HCT116 (cell line): ENCODE measurements at regions not wholly inside any gene's neighbourhood (a gene's known extent, or its start where the extent isn't known, plus 50 kb on each side); places are given as distances from the start of the nearest gene placed in this dataset.

ENCODE experiments used
- ATAC-seq: fragments of 200-7000 bp; cut with Tn5 transposase; 2 replicates; pipeline ENCODE4 v1.9.1; 2020; ENCODE audit warnings: mild to moderate bottlenecking, moderate library complexity
- BruUV-seq: library from RNA; stranded (reverse); fragments of 400-500 nt; replicated peaks from 2 replicates; lab custom pipeline; 2021; lab: Mats Ljungman, UMichigan
- CTCF ChIA-PET: fragments of 300-600 bp; sonication (Branson Sonifier 250); formaldehyde crosslinking; loops from one replicate; lab custom pipeline; 2021; ENCODE audit warnings: antibody characterized with exemption; lab: Charles Lee
- POLR2A ChIA-PET: fragments of 300-600, 350-600 bp; sonication (Branson Sonifier 250); formaldehyde crosslinking; loops from one replicate; lab custom pipeline; 2021; ENCODE audit warnings: antibody characterized with exemption; lab: Charles Lee
- RAD21 ChIA-PET, 2 experiments: fragments of 300-600 bp; sonication (Branson Sonifier 250); formaldehyde crosslinking; loops; one replicate each; lab custom pipeline; 2023; ENCODE audit warnings: low total read pairs in 2 of 2; ENCODE audit not compliant: uncharacterized antibody in 2 of 2, unreplicated experiment in 2 of 2, low non-redundant PET in 1 of 2; lab: Charles Lee
- DNase-seq: peaks from one replicate; pipeline ENCODE4 v3.0.0-alpha.2; 2010; ENCODE audit warnings: low read depth, low spot score
- H2AFZ ChIP-seq: fragments of 200-600 bp; shearing (Covaris generic), sonication (generic); 2 replicates; pipeline ENCODE4 v1.6.1; 2017; ENCODE audit warnings: low read depth, mixed run types, mixed read lengths, antibody characterized with exemption, low read length; ENCODE audit not compliant: poor library complexity, severe bottlenecking
- H3K27ac ChIP-seq: 2 replicates; pipeline ENCODE4 v1.5.1; 2012; ENCODE audit warnings: low read depth, low read length
- H3K27me3 ChIP-seq: fragments of 200-600 bp; sonication (generic); 2 replicates; pipeline ENCODE4 v1.6.1; 2016; ENCODE audit warnings: mixed run types, low read length, mixed read lengths; ENCODE audit not compliant: insufficient read depth
- H3K36me3 ChIP-seq, 2 experiments: fragments of 200-500 bp in 1 of 2; fragments of 200-600 bp in 1 of 2; sonication (Bioruptor generic) in 1 of 2; sonication (generic) in 1 of 2; 2 replicates each; pipeline versions ENCODE4 v1.5.1 to v1.6.1; 2014 to 2016; ENCODE audit warnings: low read length in 2 of 2, inconsistent platforms in 1 of 2, mixed read lengths in 1 of 2, mixed run types in 1 of 2; ENCODE audit not compliant: insufficient read depth in 2 of 2, control insufficient read depth in 1 of 2
- H3K4me1 ChIP-seq, 2 experiments: fragments of 200-600 bp in 1 of 2; sonication (generic) in 1 of 2; 2 replicates each; pipeline versions ENCODE4 v1.5.1 to v1.6.1; 2012 to 2017; ENCODE audit warnings: low read length in 2 of 2, inconsistent platforms in 1 of 2, mild to moderate bottlenecking in 1 of 2, mixed read lengths in 1 of 2, mixed run types in 1 of 2, moderate library complexity in 1 of 2; ENCODE audit not compliant: insufficient read depth in 2 of 2, control insufficient read depth in 1 of 2
- H3K4me2 ChIP-seq: fragments of 200-600 bp; sonication (generic); 2 replicates; pipeline ENCODE4 v1.6.1; 2017; ENCODE audit warnings: mixed run types, low read length, mixed read lengths
- H3K4me3 ChIP-seq, 2 experiments: fragments of 200-600 bp in 1 of 2; sonication (generic) in 1 of 2; replicated peaks in 1 of 2; 2 replicates each; pipeline ENCODE4 v1.5.1; 2011 to 2016; ENCODE audit warnings: low read length in 2 of 2, control low read depth in 1 of 2, low read depth in 1 of 2, mild to moderate bottlenecking in 1 of 2, mixed read lengths in 1 of 2, mixed run types in 1 of 2
- H3K79me2 ChIP-seq: fragments of 200-600 bp; sonication (generic); 2 replicates; pipeline ENCODE4 v1.6.1; 2017; ENCODE audit warnings: mild to moderate bottlenecking, mixed run types, low read length, moderate library complexity, mixed read lengths; ENCODE audit not compliant: insufficient read depth
- H3K9ac ChIP-seq: fragments of 200-600 bp; sonication (generic); 2 replicates; pipeline ENCODE4 v1.6.1; 2016; ENCODE audit warnings: low read length, mixed read lengths
- H3K9me2 ChIP-seq: fragments of 200-600 bp; sonication (generic), shearing (Covaris generic); 2 replicates; pipeline ENCODE4 v1.6.1; 2017; ENCODE audit warnings: mixed run types, mild to moderate bottlenecking, moderate library complexity; ENCODE audit not compliant: insufficient read depth
- H3K9me3 ChIP-seq, 2 experiments: fragments of 200-500 bp in 1 of 2; fragments of 200-600 bp in 1 of 2; sonication (Bioruptor generic) in 1 of 2; sonication (generic) in 1 of 2; 2 replicates each; pipeline ENCODE4 v1.6.1; 2014 to 2017; ENCODE audit warnings: low read length in 2 of 2, mixed read lengths in 2 of 2, inconsistent platforms in 1 of 2, low read depth in 1 of 2, mild to moderate bottlenecking in 1 of 2, mixed run types in 1 of 2, moderate library complexity in 1 of 2; ENCODE audit not compliant: control insufficient read depth in 1 of 2, insufficient read depth in 1 of 2
- H4K20me1 ChIP-seq: fragments of 200-600 bp; sonication (generic), shearing (Covaris generic); 2 replicates; pipeline ENCODE4 v1.6.1; 2017; ENCODE audit warnings: mixed run types, mild to moderate bottlenecking, moderate library complexity; ENCODE audit not compliant: insufficient read depth
- ATF3 ChIP-seq: IDR thresholded peaks from 2 replicates; pipeline ENCODE4 v1.6.1; 2012
- CBX3 ChIP-seq: IDR thresholded peaks from 2 replicates; pipeline ENCODE4 v1.6.1; 2012; ENCODE audit warnings: low read depth
- CEBPB ChIP-seq: IDR thresholded peaks from 2 replicates; pipeline ENCODE4 v1.6.1; 2012; ENCODE audit warnings: low read depth
- CTCF ChIP-seq, 3 experiments: fragments of 200-600 bp in 1 of 3; sonication (generic) in 1 of 3; IDR thresholded peaks in 2 of 3; conservative IDR thresholded peaks in 1 of 3; 2 replicates each; pipeline ENCODE4 v1.5.1; 2012 to 2017; ENCODE audit warnings: low read depth in 2 of 3, low read length in 2 of 3, antibody characterized with exemption in 1 of 3, borderline replicate concordance in 1 of 3, control low read depth in 1 of 3, mild to moderate bottlenecking in 1 of 3, mixed read lengths in 1 of 3, mixed run types in 1 of 3, moderate library complexity in 1 of 3; ENCODE audit not compliant: insufficient read depth in 1 of 3
- EGR1 ChIP-seq: IDR thresholded peaks from 2 replicates; pipeline ENCODE4 v1.6.1; 2012; ENCODE audit warnings: low read depth
- ELF1 ChIP-seq: IDR thresholded peaks from 2 replicates; pipeline ENCODE4 v1.6.1; 2012; ENCODE audit warnings: low read depth, borderline replicate concordance
- EZH2 ChIP-seq: fragments of 200-600 bp; sonication (generic); IDR thresholded peaks from 2 replicates; pipeline ENCODE4 v1.6.1; 2017; ENCODE audit warnings: antibody characterized with exemption, mixed run types
- EZH2phosphoT487 ChIP-seq: fragments of 200-600 bp; IDR thresholded peaks from 2 replicates; pipeline ENCODE4 v1.6.1; 2018; ENCODE audit warnings: antibody characterized with exemption, borderline replicate concordance
- FOSL1 ChIP-seq: IDR thresholded peaks from 2 replicates; pipeline ENCODE4 v1.6.1; 2012; ENCODE audit warnings: low read depth
- JUND ChIP-seq: IDR thresholded peaks from 2 replicates; pipeline ENCODE4 v1.6.1; 2012
- MAX ChIP-seq: IDR thresholded peaks from 2 replicates; pipeline ENCODE4 v1.6.1; 2012
- POLR2A ChIP-seq: IDR thresholded peaks from 2 replicates; pipeline ENCODE4 v1.7.0; 2011; ENCODE audit warnings: borderline replicate concordance; ENCODE audit not compliant: insufficient read depth, insufficient read length; ENCODE audit errors: extremely low read depth
- POLR2AphosphoS5 ChIP-seq: IDR thresholded peaks from 2 replicates; pipeline ENCODE4 v1.6.1; 2011; ENCODE audit warnings: mild to moderate bottlenecking, low read depth, low read length, moderate library complexity
- RAD21 ChIP-seq: IDR thresholded peaks from 2 replicates; pipeline ENCODE4 v1.6.1; 2012; ENCODE audit warnings: low read depth, mild to moderate bottlenecking
- REST ChIP-seq: IDR thresholded peaks from 2 replicates; pipeline ENCODE4 v1.6.1; 2012; ENCODE audit warnings: low read depth
- SIN3A ChIP-seq: IDR thresholded peaks from 2 replicates; pipeline ENCODE4 v1.6.1; 2012; ENCODE audit warnings: low read depth
- SP1 ChIP-seq: IDR thresholded peaks from 2 replicates; pipeline ENCODE4 v1.6.1; 2012; ENCODE audit warnings: low read depth
- SRF ChIP-seq: IDR thresholded peaks from 2 replicates; pipeline ENCODE4 v1.6.1; 2012; ENCODE audit warnings: low read depth
- TCF7L2 ChIP-seq: IDR thresholded peaks from 2 replicates; pipeline ENCODE4 v1.7.0; 2011; ENCODE audit warnings: borderline replicate concordance, inconsistent platforms; ENCODE audit not compliant: insufficient read depth, insufficient read length; ENCODE audit errors: extremely low read depth
- YY1 ChIP-seq: IDR thresholded peaks from 2 replicates; pipeline ENCODE4 v1.6.1; 2011; ENCODE audit warnings: low read length, low read depth, moderate library complexity, mild to moderate bottlenecking; ENCODE audit not compliant: insufficient replicate concordance; ENCODE audit errors: extremely low read depth
- ZFX ChIP-seq: fragments of 450-650 bp; IDR thresholded peaks from 2 replicates; pipeline ENCODE4 v1.6.1; 2017
- ZNF274 ChIP-seq: fragments of 200-500 bp; sonication (Bioruptor generic); IDR thresholded peaks from 2 replicates; pipeline ENCODE4 v1.6.1; 2014; ENCODE audit warnings: mild to moderate bottlenecking, low read depth, low read length, inconsistent platforms
- intact Hi-C: fragments of 100-400 bp; cut with micrococcal nuclease; formaldehyde crosslinking; loops from 2 replicates; pipeline ENCODE4 v1.10.0; 2022

GRCh38 chr17:31596382-31597323 lies 205.2 kb downstream of the RAB11FIP4 start:
- Histone ChIP-seq H3K4me1 (peaks cover 11 to 47% of the 10 kb centered on the region in 2 experiments), H3K27me3 (no peaks in the 10 kb centered on the region), H3K79me2 (no peaks in the 10 kb centered on the region), H3K27ac (peak overlapping the region; percentile 69), H2AFZ (peak overlapping the region; percentile 60), H3K36me3 (no peaks in the 10 kb centered on the region), H4K20me1 (no peaks in the 10 kb centered on the region), H3K9me2 (no peaks in the 10 kb centered on the region), H3K9ac (peak overlapping the region; percentile 60), H3K9me3 (no peaks in the 10 kb centered on the region), H3K4me3 (peak overlapping the region in 1 of 2 experiments; percentile 8; a peak in 1 of 4 replicates), H3K4me2 (peak overlapping the region; percentile 72)
- ChIA-PET RAD21 (interaction anchor here in 1 of 2 experiments (0.6 kb wide), 1 partner anchor 199 kb away, joined by 8 read pairs; no protein-coding TSS in a partner anchor), POLR2A (interaction anchor here (1.3 kb wide), 1 partner anchor 15 kb away, joined by 5 read pairs; no protein-coding TSS in a partner anchor), CTCF (no interaction called here)
- no TSS peak for BruUV-seq
- intact Hi-C loops: no loop called here
- ATAC-seq: peak; percentile 95
- DNase-seq: peak; percentile 77
- TF ChIP-seq POLR2AphosphoS5 (peak; percentile 70), ELF1 (no peak), REST (no peak), ATF3 (no peak), FOSL1 (peak; percentile 82), JUND (no peak; the same call in 1 of the 2 replicates), EZH2 (no peak), EZH2phosphoT487 (no peak), CTCF (IDR thresholded peaks at IDR 0.05 in 2 of 3, conservative IDR thresholded peaks at IDR 0.05 in 1 of 3; ENCODE audit: borderline replicate concordance in 1 of 3, insufficient read depth in 1 of 3, low read depth in 2 of 3, low read length in 2 of 3) (no peak), SRF (peak; percentile 64; the same call in 1 of the 2 replicates), RAD21 (peak; percentile 51), ZFX (peak; percentile 94), SP1 (peak; percentile 89), YY1 (peak; percentile 58), ZNF274 (no peak), CEBPB (no peak), EGR1 (no peak), MAX (peak; percentile 96), POLR2A (no peak), SIN3A (0 out of 2 replicates have a peak, but pooled peaks have one; percentile 25), CBX3 (peak; percentile 96), TCF7L2 (no peak)
